HG03095 (cell line): ENCODE measurements at regions not wholly inside any gene's neighbourhood (a gene's known extent, or its start where the extent isn't known, plus 50 kb on each side); places are given as distances from the start of the nearest gene placed in this dataset.
"Not testable (repeated sequence)": the region's sequence is repeated elsewhere in the genome, so short reads cannot be mapped to it uniquely, and the experiment has no call there.

Experiments
- ATAC-seq: cut with Tn5 transposase; IDR thresholded peaks from one replicate; pipeline ENCODE4 v1.9.1; 2021; ENCODE audit warnings: moderate library complexity; ENCODE audit not compliant: unreplicated experiment

- ATAC-seq = no peak
Observed at GRCh38 chrX:102784550-102784949, 64.0 kb downstream of the GPRASP3 start.

GRCh38 chrX:102787283-102787682, 66.7 kb downstream of the GPRASP3 start:
- ATAC-seq = no peak

- no peak for ATAC-seq
Observed at GRCh38 chrX:102808336-102808735, 87.8 kb downstream of the GPRASP3 start.

- ATAC-seq = not testable (repeated sequence)
Observed at GRCh38 chrX:102818269-102818668, 97.7 kb downstream of the GPRASP3 start.

GRCh38 chrX:102832661-102833060, 104.4 kb upstream of the RAB40AL start:
- no peak for ATAC-seq

- ATAC-seq = no peak
Observed at GRCh38 chrX:102833136-102833535, 103.9 kb upstream of the RAB40AL start.

GRCh38 chrX:102835504-102836146, 101.4 kb upstream of the RAB40AL start:
- ATAC-seq = peak; percentile 57

- no peak for ATAC-seq
Observed at GRCh38 chrX:102837847-102838246, 99.2 kb upstream of the RAB40AL start.

GRCh38 chrX:102840871-102841705, 96.0 kb upstream of the RAB40AL start:
- ATAC-seq = no peak

- ATAC-seq = no peak
Observed at GRCh38 chrX:102841706-102842003, 95.4 kb upstream of the RAB40AL start.

- no peak for ATAC-seq
Observed at GRCh38 chrX:102845020-102845419, 92.1 kb upstream of the RAB40AL start.

GRCh38 chrX:102846544-102847236, 90.4 kb upstream of the RAB40AL start:
- no peak for ATAC-seq

- no peak for ATAC-seq
Observed at GRCh38 chrX:102847362-102847761, 89.7 kb upstream of the RAB40AL start.

- no peak for ATAC-seq
Observed at GRCh38 chrX:102849396-102849795, 87.7 kb upstream of the RAB40AL start.

- ATAC-seq = not testable (repeated sequence)
Observed at GRCh38 chrX:102858826-102859549, 78.1 kb upstream of the RAB40AL start.

- no peak for ATAC-seq
Observed at GRCh38 chrX:102859550-102859871, 77.6 kb upstream of the RAB40AL start.

- ATAC-seq = no peak
Observed at GRCh38 chrX:102860235-102860634, 76.8 kb upstream of the RAB40AL start.

- peak; percentile 97 for ATAC-seq
Observed at GRCh38 chrX:102863735-102864134, 73.3 kb upstream of the RAB40AL start.

- no peak for ATAC-seq
Observed at GRCh38 chrX:102866981-102867656, 70.0 kb upstream of the RAB40AL start.

- no peak for ATAC-seq
Observed at GRCh38 chrX:102883491-102883890, 53.6 kb upstream of the RAB40AL start.
